H1 (cell line): ENCODE measurements at regions not wholly inside any gene's neighbourhood (a gene's known extent, or its start where the extent isn't known, plus 50 kb on each side); places are given as distances from the start of the nearest gene placed in this dataset.

Experiments used
- ZNF274 ChIP-seq: IDR thresholded peaks from 2 replicates; pipeline ENCODE4 v1.7.0; 2012; ENCODE audit warnings: low read length, borderline replicate concordance; ENCODE audit errors: extremely low read depth
- TF ChIP-seq, protein P1 (sequence below), 3 experiments: IDR thresholded peaks; 1 replicate in 2 of 3; 2 replicates in 1 of 3; pipeline versions ENCODE4 v1.5.1 to v1.6.1; 2011; ENCODE audit warnings: low read length in 3 of 3, mild to moderate bottlenecking in 3 of 3, inconsistent platforms in 2 of 3, low read depth in 1 of 3, moderate library complexity in 1 of 3; ENCODE audit not compliant: insufficient read depth in 1 of 3; ENCODE audit errors: control extremely low read depth in 1 of 3

DNA sequence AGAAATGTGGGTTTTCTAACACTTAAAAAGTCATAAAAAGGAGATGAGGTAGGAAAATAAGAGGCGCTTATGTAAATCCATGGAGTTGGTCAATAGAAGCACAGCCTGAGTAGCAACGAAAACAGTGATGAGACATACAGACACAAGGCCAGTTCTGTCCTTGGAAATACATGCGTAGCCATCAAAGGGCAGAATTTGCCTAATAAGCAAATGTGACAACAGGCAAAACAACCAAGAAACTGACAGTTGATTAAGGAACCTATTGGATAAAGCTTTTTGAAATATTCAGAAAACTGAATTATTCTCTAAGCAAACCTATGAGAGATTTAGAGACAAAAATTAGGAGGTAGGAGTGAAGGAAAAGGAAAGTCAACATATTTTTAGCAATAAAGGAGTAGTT lies 586.3 kb downstream of the PLCL1 start:
- TF ChIP-seq, protein P1, sequence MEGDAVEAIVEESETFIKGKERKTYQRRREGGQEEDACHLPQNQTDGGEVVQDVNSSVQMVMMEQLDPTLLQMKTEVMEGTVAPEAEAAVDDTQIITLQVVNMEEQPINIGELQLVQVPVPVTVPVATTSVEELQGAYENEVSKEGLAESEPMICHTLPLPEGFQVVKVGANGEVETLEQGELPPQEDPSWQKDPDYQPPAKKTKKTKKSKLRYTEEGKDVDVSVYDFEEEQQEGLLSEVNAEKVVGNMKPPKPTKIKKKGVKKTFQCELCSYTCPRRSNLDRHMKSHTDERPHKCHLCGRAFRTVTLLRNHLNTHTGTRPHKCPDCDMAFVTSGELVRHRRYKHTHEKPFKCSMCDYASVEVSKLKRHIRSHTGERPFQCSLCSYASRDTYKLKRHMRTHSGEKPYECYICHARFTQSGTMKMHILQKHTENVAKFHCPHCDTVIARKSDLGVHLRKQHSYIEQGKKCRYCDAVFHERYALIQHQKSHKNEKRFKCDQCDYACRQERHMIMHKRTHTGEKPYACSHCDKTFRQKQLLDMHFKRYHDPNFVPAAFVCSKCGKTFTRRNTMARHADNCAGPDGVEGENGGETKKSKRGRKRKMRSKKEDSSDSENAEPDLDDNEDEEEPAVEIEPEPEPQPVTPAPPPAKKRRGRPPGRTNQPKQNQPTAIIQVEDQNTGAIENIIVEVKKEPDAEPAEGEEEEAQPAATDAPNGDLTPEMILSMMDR (IDR thresholded peaks at IDR 0.05; ENCODE audit: control extremely low read depth in 1 of 3, insufficient read depth in 1 of 3, low read depth in 1 of 3, low read length in 3 of 3) = no peak
- no peak for TF ChIP-seq ZNF274
